OCI-LY1 (cell line): ENCODE measurements at regions not wholly inside any gene's neighbourhood (a gene's known extent, or its start where the extent isn't known, plus 50 kb on each side); places are given as distances from the start of the nearest gene placed in this dataset.

Experiments
- H2AFZ ChIP-seq: fragments of 200-600 bp; sonication (generic), shearing (Covaris generic); 2 replicates; pipeline ENCODE4 v1.6.0; 2014; ENCODE audit warnings: antibody characterized with exemption, mild to moderate bottlenecking, low read length
- H3F3A ChIP-seq: fragments of 200-600 bp; sonication (generic), shearing (Covaris generic); 2 replicates; pipeline ENCODE4 v1.6.0; 2014; ENCODE audit warnings: mild to moderate bottlenecking, antibody characterized with exemption, low read length, moderate library complexity; ENCODE audit not compliant: insufficient read depth
- H3K27ac ChIP-seq: fragments of 200-600 bp; sonication (generic); 2 replicates; pipeline ENCODE4 v1.5.1; 2014; ENCODE audit warnings: low read length, mixed run types, mild to moderate bottlenecking, low read depth; ENCODE audit not compliant: poor library complexity, severe bottlenecking
- H3K27me3 ChIP-seq: fragments of 200-600 bp; sonication (generic); 2 replicates; pipeline ENCODE4 v1.6.0; 2014; ENCODE audit warnings: antibody characterized with exemption, mild to moderate bottlenecking, low read length, moderate library complexity; ENCODE audit not compliant: insufficient read depth
- H3K36me3 ChIP-seq: fragments of 200-600 bp; sonication (generic); 2 replicates; pipeline ENCODE4 v1.6.1; 2014; ENCODE audit warnings: mild to moderate bottlenecking, antibody characterized with exemption, low read length, moderate library complexity, mixed read lengths; ENCODE audit not compliant: insufficient read depth
- H3K4me1 ChIP-seq: fragments of 200-600 bp; sonication (generic); 2 replicates; pipeline ENCODE4 v1.5.1; 2014; ENCODE audit warnings: mild to moderate bottlenecking, low read length, moderate library complexity; ENCODE audit not compliant: insufficient read depth, severe bottlenecking
- H3K4me2 ChIP-seq: fragments of 200-600 bp; sonication (generic), shearing (Covaris generic); 2 replicates; pipeline ENCODE4 v1.6.1; 2014; ENCODE audit warnings: low read length
- H3K4me3 ChIP-seq: fragments of 200-600 bp; sonication (generic); 2 replicates; pipeline ENCODE4 v1.5.1; 2014; ENCODE audit warnings: low read length, low read depth, mild to moderate bottlenecking, mixed read lengths; ENCODE audit not compliant: poor library complexity, severe bottlenecking
- H3K79me2 ChIP-seq: fragments of 200-600 bp; shearing (Covaris generic); 2 replicates; pipeline ENCODE4 v1.6.1; 2016; ENCODE audit warnings: mixed run types, low read length, mixed read lengths; ENCODE audit not compliant: insufficient read depth
- H3K9ac ChIP-seq: fragments of 200-600 bp; sonication (generic), shearing (Covaris generic); 2 replicates; pipeline ENCODE4 v1.6.1; 2014; ENCODE audit warnings: mild to moderate bottlenecking, low read length, mixed read lengths
- H3K9me2 ChIP-seq: fragments of 200-600 bp; sonication (generic), shearing (Covaris generic); 2 replicates; pipeline ENCODE4 v1.6.1; 2014; ENCODE audit warnings: low read depth, mild to moderate bottlenecking, low read length, mixed read lengths
- H3K9me3 ChIP-seq: fragments of 200-600 bp; shearing (Covaris generic); 2 replicates; pipeline ENCODE4 v1.6.1; 2014; ENCODE audit warnings: low read length, mixed read lengths
- H4K20me1 ChIP-seq: fragments of 200-600 bp; sonication (generic), shearing (Covaris generic); 2 replicates; pipeline ENCODE4 v1.6.0; 2016; ENCODE audit warnings: mild to moderate bottlenecking, low read length; ENCODE audit not compliant: insufficient read depth
- CTCF ChIP-seq: fragments of 200-600 bp; sonication (generic), shearing (Covaris generic); IDR thresholded peaks from 2 replicates; pipeline ENCODE4 v1.5.1; 2017; ENCODE audit warnings: mild to moderate bottlenecking, antibody characterized with exemption, low read length, moderate library complexity, mixed read lengths
- EZH2 ChIP-seq: fragments of 200-600 bp; sonication (generic), shearing (Covaris generic); IDR thresholded peaks from 2 replicates; pipeline ENCODE4 v1.8.0; 2017; ENCODE audit warnings: borderline replicate concordance, mixed run types, mild to moderate bottlenecking, antibody characterized with exemption, low read length, moderate library complexity, mixed read lengths

DNA sequence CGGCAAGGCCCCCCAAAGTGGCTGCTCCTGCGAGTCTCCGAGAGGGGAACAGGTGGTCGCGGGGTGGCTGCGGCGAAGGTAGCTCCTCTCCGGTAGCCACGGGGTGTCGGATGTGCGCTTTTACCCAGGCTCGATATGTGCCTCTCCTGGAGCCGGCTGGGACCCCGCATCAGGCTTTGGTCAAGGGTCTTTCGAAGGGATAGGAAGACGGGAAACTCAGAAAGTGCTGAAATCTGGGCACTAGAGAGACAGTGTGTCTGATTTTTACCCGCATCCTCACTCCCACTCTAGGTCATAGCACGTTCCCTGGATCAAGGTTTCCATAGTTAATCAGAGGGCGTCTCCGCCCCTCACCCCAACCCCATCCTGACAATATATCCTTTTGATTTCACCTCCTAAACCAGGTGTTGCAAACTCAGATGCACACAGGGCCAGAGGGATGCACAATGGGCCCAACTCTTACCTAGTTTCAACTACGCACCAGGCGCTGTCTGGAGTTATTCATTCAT is 156.9 kb downstream of the PTPN11 start:
- H3K4me1 ChIP-seq: no peaks in the 10 kb centered on the region
- H3K79me2 ChIP-seq: no peaks in the 10 kb centered on the region
- TF ChIP-seq EZH2: no peak
- no peak for TF ChIP-seq CTCF
- H3K9me3 ChIP-seq: no peaks in the 10 kb centered on the region
- no peak overlapping the region for H2AFZ ChIP-seq
- H3K4me3 ChIP-seq: no peak overlapping the region
- no peaks in the 10 kb centered on the region for H3K27me3 ChIP-seq
- no peaks in the 10 kb centered on the region for H3F3A ChIP-seq
- H3K9ac ChIP-seq: no peak overlapping the region
- no peaks in the 10 kb centered on the region for H3K9me2 ChIP-seq
- no peak overlapping the region for H3K4me2 ChIP-seq
- no peaks in the 10 kb centered on the region for H3K36me3 ChIP-seq
- no peaks in the 10 kb centered on the region for H4K20me1 ChIP-seq
- no peak overlapping the region for H3K27ac ChIP-seq

GRCh38 chr12:112577473-112578329 is 159.0 kb downstream of the PTPN11 start:
- Histone ChIP-seq H2AFZ (no peak overlapping the region), H3K4me2 (no peak overlapping the region), H3K27ac (no peak overlapping the region), H3K9me3 (no peaks in the 10 kb centered on the region), H3K9me2 (no peaks in the 10 kb centered on the region), H3K79me2 (no peaks in the 10 kb centered on the region), H3F3A (no peaks in the 10 kb centered on the region), H3K27me3 (no peaks in the 10 kb centered on the region), H3K9ac (no peak overlapping the region), H3K36me3 (no peaks in the 10 kb centered on the region), H4K20me1 (no peaks in the 10 kb centered on the region), H3K4me1 (no peaks in the 10 kb centered on the region), H3K4me3 (no peak overlapping the region)
- TF ChIP-seq EZH2: no peak
- TF ChIP-seq CTCF: no peak

GRCh38 chr12:112584266-112584722 is 165.5 kb downstream of the PTPN11 start:
- Histone ChIP-seq H3K9ac (no peak overlapping the region), H4K20me1 (no peaks in the 10 kb centered on the region), H3K9me3 (no peaks in the 10 kb centered on the region), H3K27ac (no peak overlapping the region), H3K27me3 (no peaks in the 10 kb centered on the region), H3K9me2 (no peaks in the 10 kb centered on the region), H3K79me2 (no peaks in the 10 kb centered on the region), H3K36me3 (no peaks in the 10 kb centered on the region), H3K4me3 (no peak overlapping the region), H2AFZ (no peak overlapping the region), H3K4me2 (no peak overlapping the region), H3F3A (no peaks in the 10 kb centered on the region), H3K4me1 (no peaks in the 10 kb centered on the region)
- no peak for TF ChIP-seq CTCF
- TF ChIP-seq EZH2: no peak
